Body of pancreas (tissue), 4 donors: ENCODE measurements at regions not wholly inside any gene's neighbourhood (a gene's known extent, or its start where the extent isn't known, plus 50 kb on each side); places are given as distances from the start of the nearest gene placed in this dataset.
"Not testable (repeated sequence)": the region's sequence is repeated elsewhere in the genome, so short reads cannot be mapped to it uniquely, and the experiment has no call there.

Source experiments
- CTCF ChIP-seq, 7 experiments: fragments of 450-650 bp in 4 of 7; fragments of 200-600 bp in 3 of 7; sonication (generic) in 3 of 7; IDR thresholded peaks; one replicate each; pipeline ENCODE4 v1.5.1; 2016 to 2019; ENCODE audit warnings: antibody characterized with exemption in 7 of 7
- POLR2A ChIP-seq, 3 donors: fragments of 450-650 bp; IDR thresholded peaks; one replicate each; pipeline ENCODE4 v1.6.1; 2016; ENCODE audit warnings: antibody characterized with exemption in 3 of 3, mild to moderate bottlenecking in 2 of 3

- not testable (repeated sequence) for TF ChIP-seq CTCF, POLR2A (IDR thresholded peaks at IDR 0.05)
These were observed 283.6 kb downstream of the PAPSS1 start for GRCh38 chr4:107436471-107436870.
